BLaER1 treated with 17β-estradiol and CSF1 and Interleukin-3, amounts not matched to agents 10 nM and 100 nM (cell line): ENCODE measurements at regions not wholly inside any gene's neighbourhood (a gene's known extent, or its start where the extent isn't known, plus 50 kb on each side); places are given as distances from the start of the nearest gene placed in this dataset.
A peak's percentile ranks its signal among the peaks of the same experiment; 100 is the strongest.

ENCODE experiments used
- H3K27ac ChIP-seq, 11 experiments: shearing (Covaris generic); formaldehyde crosslinking; 2 replicates each; pipeline ENCODE4 v1.8.1; 2022
- H3K27me3 ChIP-seq, 11 experiments: shearing (Covaris generic); formaldehyde crosslinking; 2 replicates each; pipeline ENCODE4 v1.8.1; 2022
- H3K36me3 ChIP-seq, 11 experiments: shearing (Covaris generic); formaldehyde crosslinking; 2 replicates each; pipeline ENCODE4 v1.8.1; 2022
- H3K4me1 ChIP-seq, 10 experiments: shearing (Covaris generic); formaldehyde crosslinking; 2 replicates each; pipeline ENCODE4 v1.8.1; 2022
- H3K4me2 ChIP-seq, 11 experiments: shearing (Covaris generic); formaldehyde crosslinking; 2 replicates each; pipeline ENCODE4 v1.8.1; 2022
- H3K4me3 ChIP-seq, 10 experiments: shearing (Covaris generic); formaldehyde crosslinking; 2 replicates each; pipeline ENCODE4 v1.8.1; 2022
- H3K9ac ChIP-seq, 11 experiments: shearing (Covaris generic); formaldehyde crosslinking; 2 replicates each; pipeline ENCODE4 v1.8.1; 2022
- H3K9me3 ChIP-seq, 11 experiments: shearing (Covaris generic); formaldehyde crosslinking; replicated peaks in 1 of 11; 2 replicates each; pipeline ENCODE4 v1.8.1; 2022
- H4K20me1 ChIP-seq, 11 experiments: shearing (Covaris generic); formaldehyde crosslinking; 2 replicates each; pipeline ENCODE4 v1.8.1; 2022
- Cebpa-rat ChIP-seq, 11 experiments: shearing (Covaris generic); IDR thresholded peaks; 2 replicates each; pipeline ENCODE4 v1.8.1; 2022

DNA sequence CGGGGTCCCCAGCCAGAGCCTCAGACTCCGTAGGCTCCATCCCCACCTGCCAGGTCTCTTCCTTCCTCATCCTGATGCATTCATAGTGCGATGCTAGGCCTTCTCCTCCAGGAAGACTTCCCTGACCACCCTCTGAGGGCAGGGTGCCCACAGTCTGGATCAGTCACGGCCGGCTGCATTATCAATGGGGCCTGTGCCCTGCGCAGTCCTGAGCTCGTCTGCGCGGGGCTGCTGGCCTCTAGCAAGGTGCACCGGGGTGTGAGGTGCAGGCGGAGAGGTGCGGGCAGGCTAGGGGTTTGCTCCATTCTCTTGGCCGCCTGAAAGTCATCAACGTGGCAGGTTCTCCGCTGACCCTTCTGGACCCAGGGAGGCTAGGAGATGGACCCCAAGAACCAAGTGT is 56.9 kb upstream of the ACSF3 start:
- H3K4me3 ChIP-seq = no peak overlapping the region
- no peaks in the 10 kb centered on the region for H3K36me3 ChIP-seq
- no peaks in the 10 kb centered on the region for H3K9me3 ChIP-seq
- peaks cover 19 to 58% (median 36%) of the 10 kb centered on the region in 10 experiments for H3K4me1 ChIP-seq
- H4K20me1 ChIP-seq = peaks cover 0 to 32% (median 0%) of the 10 kb centered on the region in 11 experiments; a peak in 6 of 22 replicates
- no peak overlapping the region for H3K9ac ChIP-seq
- H3K27ac ChIP-seq = no peak overlapping the region
- TF ChIP-seq Cebpa-rat (IDR thresholded peaks at IDR 0.05) = no peak
- no peak overlapping the region for H3K4me2 ChIP-seq
- peaks cover 0 to 13% (median 0%) of the 10 kb centered on the region in 11 experiments; a peak in 4 of 22 replicates for H3K27me3 ChIP-seq

DNA sequence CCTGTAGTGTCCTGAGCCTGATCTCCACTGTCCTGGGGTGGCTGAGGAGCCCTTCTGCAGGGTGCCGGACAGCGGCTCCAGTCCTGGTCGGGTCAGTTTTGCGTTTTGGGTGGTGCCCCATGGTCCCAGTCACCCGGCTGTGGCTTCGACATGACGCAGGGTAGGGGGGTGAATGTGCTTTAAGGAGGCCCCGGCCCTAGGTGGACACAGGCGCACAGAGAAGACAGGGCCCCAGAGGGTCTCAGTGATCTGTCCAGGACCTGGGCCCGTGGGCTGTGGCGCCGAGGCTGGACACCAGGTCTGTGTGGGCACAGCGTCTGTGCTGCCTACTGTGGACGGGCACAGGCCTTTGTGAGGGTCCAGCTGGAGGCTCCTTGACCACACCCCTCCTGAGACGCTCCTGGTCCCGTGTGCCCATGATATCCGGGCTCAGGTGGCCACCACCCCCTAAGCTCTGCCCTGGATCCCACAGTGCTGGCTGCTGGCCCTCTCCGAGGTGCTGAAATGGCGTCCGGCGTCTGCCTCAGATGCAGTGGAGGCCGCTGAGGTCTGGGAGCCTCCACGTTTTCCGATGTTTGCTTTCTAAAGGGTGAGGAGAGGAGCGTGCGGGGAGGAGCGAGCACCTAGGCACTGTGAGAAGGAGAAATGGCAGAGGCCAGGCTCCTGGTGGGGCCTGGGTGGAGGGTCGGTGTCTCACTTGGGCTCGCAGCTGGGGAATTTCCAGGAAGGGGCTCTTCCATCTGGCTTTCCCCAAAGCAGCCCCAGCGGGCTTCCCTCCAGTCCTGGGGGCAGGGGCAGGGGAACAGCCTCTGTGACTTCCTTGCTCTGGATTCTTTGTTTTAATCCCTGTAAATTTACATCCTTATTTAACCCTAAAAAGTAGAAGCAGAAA is 56.1 kb upstream of the ACSF3 start:
- no peak overlapping the region for H3K9ac ChIP-seq
- H4K20me1 ChIP-seq = peaks cover 0 to 38% (median 0%) of the 10 kb centered on the region in 11 experiments; a peak in 6 of 22 replicates
- no peak overlapping the region for H3K4me3 ChIP-seq
- peaks cover 11 to 51% (median 29%) of the 10 kb centered on the region in 10 experiments for H3K4me1 ChIP-seq
- peak overlapping the region in 4 of 11 experiments; percentile 4 to 44 (median 24); a peak in 5 of 22 replicates for H3K4me2 ChIP-seq
- H3K9me3 ChIP-seq = no peaks in the 10 kb centered on the region
- no peak for TF ChIP-seq Cebpa-rat (IDR thresholded peaks at IDR 0.05)
- peaks cover 0 to 13% (median 0%) of the 10 kb centered on the region in 11 experiments; a peak in 4 of 22 replicates for H3K27me3 ChIP-seq
- no peaks in the 10 kb centered on the region for H3K36me3 ChIP-seq
- H3K27ac ChIP-seq = no peak overlapping the region

DNA sequence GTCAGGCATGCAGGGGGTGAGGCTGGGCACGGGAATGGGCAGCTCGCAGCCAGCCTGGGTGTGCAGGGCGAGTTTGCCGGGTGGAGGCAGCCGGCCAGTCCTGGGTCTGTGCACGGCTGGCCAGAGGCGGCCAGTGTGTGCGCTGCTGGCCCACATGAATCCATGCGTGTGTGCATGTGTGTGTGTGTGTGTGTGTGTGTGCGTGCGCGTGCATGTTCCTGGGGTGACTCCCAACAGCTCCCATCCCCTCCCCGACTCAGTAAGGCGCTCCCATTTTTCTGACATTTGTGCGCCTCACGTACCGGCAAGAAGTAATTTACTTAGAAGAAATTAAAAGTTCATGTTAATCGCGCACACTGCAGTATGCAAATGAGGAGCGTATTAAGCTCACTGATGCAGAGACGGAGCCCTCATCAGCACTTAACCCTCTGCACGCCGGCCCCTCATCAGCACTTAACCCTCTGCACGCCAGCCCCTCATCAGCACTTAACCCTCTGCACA is 55.4 kb upstream of the ACSF3 start:
- Histone ChIP-seq H3K4me2 (peak overlapping the region in 5 of 11 experiments; percentile 7 to 44 (median 26); a peak in 4 of 22 replicates), H3K9me3 (no peaks in the 10 kb centered on the region), H4K20me1 (peaks cover 0 to 46% (median 0%) of the 10 kb centered on the region in 11 experiments; a peak in 6 of 22 replicates), H3K4me1 (peaks cover 4 to 44% (median 22%) of the 10 kb centered on the region in 10 experiments), H3K4me3 (no peak overlapping the region), H3K9ac (no peak overlapping the region), H3K36me3 (no peaks in the 10 kb centered on the region), H3K27me3 (peaks cover 0 to 13% (median 0%) of the 10 kb centered on the region in 11 experiments; a peak in 4 of 22 replicates), H3K27ac (no peak overlapping the region)
- TF ChIP-seq Cebpa-rat (IDR thresholded peaks at IDR 0.05) = no peak

DNA sequence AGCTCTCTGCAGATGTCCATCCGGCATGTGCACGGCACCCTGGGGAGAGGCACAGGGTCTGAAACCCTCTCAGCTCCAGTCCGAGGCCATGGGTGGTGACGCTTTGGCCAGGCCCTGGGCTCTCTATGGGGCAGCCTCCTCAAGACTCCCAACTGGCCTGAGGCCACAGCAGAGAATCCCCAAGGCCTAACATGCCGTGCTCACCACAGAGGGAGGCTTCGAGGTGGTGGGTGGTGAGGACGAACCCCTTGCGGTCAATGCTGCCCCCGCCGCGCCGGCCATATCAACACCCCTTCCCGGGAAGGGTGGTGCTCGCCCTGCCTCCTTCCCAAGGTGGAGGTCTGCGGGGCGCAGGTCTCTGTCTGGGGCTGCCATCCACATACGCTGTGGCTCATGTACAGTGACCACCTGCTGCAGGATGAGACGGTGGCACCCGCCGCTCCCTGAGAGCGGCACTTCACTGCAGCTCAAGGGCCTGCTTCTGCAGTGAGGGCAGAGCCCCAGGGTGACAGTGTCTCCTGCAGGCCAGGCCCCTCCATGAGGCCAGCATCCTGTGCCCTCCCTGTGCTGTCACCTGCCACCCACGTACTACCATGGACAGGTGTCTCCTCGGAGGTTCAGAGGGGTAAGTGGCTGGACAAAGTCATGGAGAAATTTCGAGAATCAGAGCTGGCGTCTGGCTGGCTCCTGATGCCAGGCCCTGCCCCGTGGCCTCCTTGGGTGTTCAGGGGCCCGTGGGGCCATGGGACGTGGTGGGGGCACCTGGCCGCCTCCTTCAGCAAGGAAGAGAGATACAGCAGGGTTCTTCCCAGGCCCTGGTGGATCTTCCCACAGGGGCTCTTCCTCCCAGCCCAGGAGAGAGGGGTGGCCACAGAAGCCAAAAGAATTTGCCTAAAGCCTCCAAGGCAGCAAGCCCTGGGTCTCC is 54.6 kb upstream of the ACSF3 start:
- Histone ChIP-seq H3K4me3 (no peak overlapping the region), H3K4me2 (peak overlapping the region in 6 of 11 experiments; percentile 17 to 44 (median 27); a peak in 5 of 22 replicates), H3K9ac (no peak overlapping the region), H3K27ac (no peak overlapping the region), H3K4me1 (peaks cover 0 to 37% (median 15%) of the 10 kb centered on the region in 10 experiments; a peak in 13 of 20 replicates), H4K20me1 (peaks cover 0 to 54% (median 0%) of the 10 kb centered on the region in 11 experiments; a peak in 6 of 22 replicates), H3K27me3 (peaks cover 0 to 13% (median 0%) of the 10 kb centered on the region in 11 experiments; a peak in 4 of 22 replicates), H3K9me3 (no peaks in the 10 kb centered on the region), H3K36me3 (no peaks in the 10 kb centered on the region)
- no peak for TF ChIP-seq Cebpa-rat (IDR thresholded peaks at IDR 0.05)

DNA sequence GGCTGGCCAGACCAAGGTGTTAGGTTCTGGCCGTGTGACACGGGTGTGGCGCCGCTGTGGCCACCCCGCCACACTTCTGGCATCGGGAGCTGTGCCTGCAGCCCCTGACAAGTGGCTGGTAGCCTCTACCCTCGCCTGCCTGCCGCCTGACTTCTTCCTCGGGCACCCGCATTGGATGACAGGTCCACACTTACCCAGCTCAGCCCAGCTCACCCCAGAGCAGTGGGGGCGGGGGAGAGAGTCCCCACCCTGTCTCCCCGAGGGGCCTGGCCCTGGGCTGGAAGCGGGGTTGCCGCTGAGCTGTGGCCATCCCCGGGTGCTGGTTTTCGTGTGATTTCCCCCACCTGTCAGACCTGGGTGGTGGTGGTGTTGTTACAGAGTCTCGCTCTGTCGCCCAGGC is 53.9 kb upstream of the ACSF3 start:
- no peak overlapping the region for H3K4me3 ChIP-seq
- H3K9me3 ChIP-seq = no peaks in the 10 kb centered on the region
- H3K27ac ChIP-seq = no peak overlapping the region
- H3K4me1 ChIP-seq = peaks cover 0 to 40% (median 15%) of the 10 kb centered on the region in 10 experiments; a peak in 11 of 20 replicates
- peaks cover 0 to 55% (median 0%) of the 10 kb centered on the region in 11 experiments; a peak in 7 of 22 replicates for H4K20me1 ChIP-seq
- no peak overlapping the region for H3K9ac ChIP-seq
- H3K27me3 ChIP-seq = peaks cover 0 to 13% (median 0%) of the 10 kb centered on the region in 11 experiments; a peak in 4 of 22 replicates
- no peak for TF ChIP-seq Cebpa-rat (IDR thresholded peaks at IDR 0.05)
- H3K36me3 ChIP-seq = no peaks in the 10 kb centered on the region
- peak overlapping the region in 7 of 11 experiments; percentile 17 to 41 (median 28); a peak in 9 of 22 replicates for H3K4me2 ChIP-seq

DNA sequence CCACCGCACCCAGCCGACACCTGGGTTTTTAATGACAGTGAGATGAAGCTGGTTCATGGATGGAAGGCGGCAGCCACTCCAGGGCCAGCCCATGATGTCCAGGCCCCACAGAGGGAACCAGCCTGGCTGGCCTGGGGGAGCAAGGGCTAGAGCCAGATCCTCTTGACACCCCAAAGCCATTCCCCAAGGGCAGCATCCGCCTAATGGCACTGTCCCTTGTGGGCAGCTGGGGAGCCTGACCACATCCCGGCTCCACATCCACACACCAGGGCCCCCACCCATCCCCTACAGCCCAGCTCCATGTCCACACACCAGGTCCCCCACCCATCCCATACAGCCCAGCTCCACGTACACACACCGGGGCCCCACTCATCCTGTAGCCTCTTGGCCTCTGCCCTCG is 53.3 kb upstream of the ACSF3 start:
- Histone ChIP-seq H3K4me3 (no peak overlapping the region), H3K27ac (no peak overlapping the region), H3K9me3 (no peaks in the 10 kb centered on the region), H3K27me3 (peaks cover 0 to 13% (median 0%) of the 10 kb centered on the region in 11 experiments; a peak in 4 of 22 replicates), H3K4me1 (peaks cover 0 to 40% (median 16%) of the 10 kb centered on the region in 10 experiments; a peak in 11 of 20 replicates), H3K36me3 (no peaks in the 10 kb centered on the region), H3K9ac (no peak overlapping the region), H3K4me2 (peak overlapping the region in 6 of 11 experiments; percentile 9 to 41 (median 26); a peak in 6 of 22 replicates), H4K20me1 (peaks cover 0 to 55% (median 0%) of the 10 kb centered on the region in 11 experiments; a peak in 7 of 22 replicates)
- TF ChIP-seq Cebpa-rat (IDR thresholded peaks at IDR 0.05) = no peak

DNA sequence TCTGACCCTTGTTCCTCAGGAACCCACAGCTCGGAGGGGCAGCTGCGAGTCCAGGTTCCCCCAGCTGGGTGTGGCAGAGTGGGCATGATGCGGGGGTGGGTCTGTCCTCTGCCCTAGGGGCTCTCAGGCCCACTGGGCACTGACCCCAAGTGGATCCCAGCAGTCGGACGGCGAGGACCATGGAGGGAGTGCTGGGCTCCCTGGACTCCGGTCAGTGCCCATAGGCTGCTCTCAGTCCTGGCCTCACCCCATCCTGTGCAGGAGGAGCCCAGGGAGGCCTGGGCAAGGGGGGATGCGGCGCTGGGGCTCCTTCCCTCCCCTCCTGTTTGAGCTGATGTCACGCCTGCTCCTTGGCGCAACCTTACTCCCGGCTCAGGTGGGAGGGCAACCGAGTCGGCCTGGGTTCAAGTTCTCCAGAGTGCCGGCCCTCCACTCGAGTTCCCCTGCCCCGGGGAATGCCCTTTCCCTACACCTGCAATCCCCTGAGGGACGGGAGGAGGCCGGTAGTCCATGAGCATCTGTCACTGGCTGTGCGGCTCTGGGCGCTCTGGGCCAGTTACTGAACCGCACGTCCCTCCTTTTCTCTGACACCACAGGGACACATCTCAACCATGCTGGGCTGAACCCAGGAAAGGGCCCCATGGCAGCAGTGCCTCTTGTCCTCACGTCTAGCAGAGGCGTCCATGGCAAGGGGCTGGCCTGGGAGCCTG is 52.6 kb upstream of the ACSF3 start:
- H3K27ac ChIP-seq = no peak overlapping the region
- peaks cover 0 to 40% (median 16%) of the 10 kb centered on the region in 10 experiments; a peak in 11 of 20 replicates for H3K4me1 ChIP-seq
- no peaks in the 10 kb centered on the region for H3K36me3 ChIP-seq
- no peak overlapping the region for H3K9ac ChIP-seq
- H4K20me1 ChIP-seq = peaks cover 0 to 55% (median 0%) of the 10 kb centered on the region in 11 experiments; a peak in 7 of 22 replicates
- H3K4me3 ChIP-seq = no peak overlapping the region
- no peak for TF ChIP-seq Cebpa-rat (IDR thresholded peaks at IDR 0.05)
- H3K4me2 ChIP-seq = no peak overlapping the region
- H3K27me3 ChIP-seq = peaks cover 0 to 13% (median 0%) of the 10 kb centered on the region in 11 experiments; a peak in 4 of 22 replicates
- H3K9me3 ChIP-seq = no peaks in the 10 kb centered on the region
